HCT116 (cell line): ENCODE measurements at regions not wholly inside any gene's neighbourhood (a gene's known extent, or its start where the extent isn't known, plus 50 kb on each side); places are given as distances from the start of the nearest gene placed in this dataset.

ENCODE experiments used
- ATAC-seq: fragments of 200-7000 bp; cut with Tn5 transposase; 2 replicates; pipeline ENCODE4 v1.9.1; 2020; ENCODE audit warnings: mild to moderate bottlenecking, moderate library complexity
- BruUV-seq: library from RNA; stranded (reverse); fragments of 400-500 nt; replicated peaks from 2 replicates; lab custom pipeline; 2021; lab: Mats Ljungman, UMichigan
- CTCF ChIA-PET: fragments of 300-600 bp; sonication (Branson Sonifier 250); formaldehyde crosslinking; loops from one replicate; lab custom pipeline; 2021; ENCODE audit warnings: antibody characterized with exemption; lab: Charles Lee
- POLR2A ChIA-PET: fragments of 300-600, 350-600 bp; sonication (Branson Sonifier 250); formaldehyde crosslinking; loops from one replicate; lab custom pipeline; 2021; ENCODE audit warnings: antibody characterized with exemption; lab: Charles Lee
- RAD21 ChIA-PET, 2 experiments: fragments of 300-600 bp; sonication (Branson Sonifier 250); formaldehyde crosslinking; loops; one replicate each; lab custom pipeline; 2023; ENCODE audit warnings: low total read pairs in 2 of 2; ENCODE audit not compliant: uncharacterized antibody in 2 of 2, unreplicated experiment in 2 of 2, low non-redundant PET in 1 of 2; lab: Charles Lee
- DNase-seq: peaks from one replicate; pipeline ENCODE4 v3.0.0-alpha.2; 2010; ENCODE audit warnings: low read depth, low spot score
- H2AFZ ChIP-seq: fragments of 200-600 bp; shearing (Covaris generic), sonication (generic); 2 replicates; pipeline ENCODE4 v1.6.1; 2017; ENCODE audit warnings: low read depth, mixed run types, mixed read lengths, antibody characterized with exemption, low read length; ENCODE audit not compliant: poor library complexity, severe bottlenecking
- H3K27ac ChIP-seq: 2 replicates; pipeline ENCODE4 v1.5.1; 2012; ENCODE audit warnings: low read depth, low read length
- H3K27me3 ChIP-seq: fragments of 200-600 bp; sonication (generic); 2 replicates; pipeline ENCODE4 v1.6.1; 2016; ENCODE audit warnings: mixed run types, low read length, mixed read lengths; ENCODE audit not compliant: insufficient read depth
- H3K36me3 ChIP-seq, 2 experiments: fragments of 200-500 bp in 1 of 2; fragments of 200-600 bp in 1 of 2; sonication (Bioruptor generic) in 1 of 2; sonication (generic) in 1 of 2; 2 replicates each; pipeline versions ENCODE4 v1.5.1 to v1.6.1; 2014 to 2016; ENCODE audit warnings: low read length in 2 of 2, inconsistent platforms in 1 of 2, mixed read lengths in 1 of 2, mixed run types in 1 of 2; ENCODE audit not compliant: insufficient read depth in 2 of 2, control insufficient read depth in 1 of 2
- H3K4me1 ChIP-seq, 2 experiments: fragments of 200-600 bp in 1 of 2; sonication (generic) in 1 of 2; 2 replicates each; pipeline versions ENCODE4 v1.5.1 to v1.6.1; 2012 to 2017; ENCODE audit warnings: low read length in 2 of 2, inconsistent platforms in 1 of 2, mild to moderate bottlenecking in 1 of 2, mixed read lengths in 1 of 2, mixed run types in 1 of 2, moderate library complexity in 1 of 2; ENCODE audit not compliant: insufficient read depth in 2 of 2, control insufficient read depth in 1 of 2
- H3K4me2 ChIP-seq: fragments of 200-600 bp; sonication (generic); 2 replicates; pipeline ENCODE4 v1.6.1; 2017; ENCODE audit warnings: mixed run types, low read length, mixed read lengths
- H3K4me3 ChIP-seq, 2 experiments: fragments of 200-600 bp in 1 of 2; sonication (generic) in 1 of 2; replicated peaks in 1 of 2; 2 replicates each; pipeline ENCODE4 v1.5.1; 2011 to 2016; ENCODE audit warnings: low read length in 2 of 2, control low read depth in 1 of 2, low read depth in 1 of 2, mild to moderate bottlenecking in 1 of 2, mixed read lengths in 1 of 2, mixed run types in 1 of 2
- H3K79me2 ChIP-seq: fragments of 200-600 bp; sonication (generic); 2 replicates; pipeline ENCODE4 v1.6.1; 2017; ENCODE audit warnings: mild to moderate bottlenecking, mixed run types, low read length, moderate library complexity, mixed read lengths; ENCODE audit not compliant: insufficient read depth
- H3K9ac ChIP-seq: fragments of 200-600 bp; sonication (generic); 2 replicates; pipeline ENCODE4 v1.6.1; 2016; ENCODE audit warnings: low read length, mixed read lengths
- H3K9me2 ChIP-seq: fragments of 200-600 bp; sonication (generic), shearing (Covaris generic); 2 replicates; pipeline ENCODE4 v1.6.1; 2017; ENCODE audit warnings: mixed run types, mild to moderate bottlenecking, moderate library complexity; ENCODE audit not compliant: insufficient read depth
- H3K9me3 ChIP-seq, 2 experiments: fragments of 200-500 bp in 1 of 2; fragments of 200-600 bp in 1 of 2; sonication (Bioruptor generic) in 1 of 2; sonication (generic) in 1 of 2; 2 replicates each; pipeline ENCODE4 v1.6.1; 2014 to 2017; ENCODE audit warnings: low read length in 2 of 2, mixed read lengths in 2 of 2, inconsistent platforms in 1 of 2, low read depth in 1 of 2, mild to moderate bottlenecking in 1 of 2, mixed run types in 1 of 2, moderate library complexity in 1 of 2; ENCODE audit not compliant: control insufficient read depth in 1 of 2, insufficient read depth in 1 of 2
- H4K20me1 ChIP-seq: fragments of 200-600 bp; sonication (generic), shearing (Covaris generic); 2 replicates; pipeline ENCODE4 v1.6.1; 2017; ENCODE audit warnings: mixed run types, mild to moderate bottlenecking, moderate library complexity; ENCODE audit not compliant: insufficient read depth
- CBX3 ChIP-seq: IDR thresholded peaks from 2 replicates; pipeline ENCODE4 v1.6.1; 2012; ENCODE audit warnings: low read depth
- CEBPB ChIP-seq: IDR thresholded peaks from 2 replicates; pipeline ENCODE4 v1.6.1; 2012; ENCODE audit warnings: low read depth
- EGR1 ChIP-seq: IDR thresholded peaks from 2 replicates; pipeline ENCODE4 v1.6.1; 2012; ENCODE audit warnings: low read depth
- EZH2 ChIP-seq: fragments of 200-600 bp; sonication (generic); IDR thresholded peaks from 2 replicates; pipeline ENCODE4 v1.6.1; 2017; ENCODE audit warnings: antibody characterized with exemption, mixed run types
- EZH2phosphoT487 ChIP-seq: fragments of 200-600 bp; IDR thresholded peaks from 2 replicates; pipeline ENCODE4 v1.6.1; 2018; ENCODE audit warnings: antibody characterized with exemption, borderline replicate concordance
- FOSL1 ChIP-seq: IDR thresholded peaks from 2 replicates; pipeline ENCODE4 v1.6.1; 2012; ENCODE audit warnings: low read depth
- POLR2A ChIP-seq: IDR thresholded peaks from 2 replicates; pipeline ENCODE4 v1.7.0; 2011; ENCODE audit warnings: borderline replicate concordance; ENCODE audit not compliant: insufficient read depth, insufficient read length; ENCODE audit errors: extremely low read depth
- POLR2AphosphoS5 ChIP-seq: IDR thresholded peaks from 2 replicates; pipeline ENCODE4 v1.6.1; 2011; ENCODE audit warnings: mild to moderate bottlenecking, low read depth, low read length, moderate library complexity
- RAD21 ChIP-seq: IDR thresholded peaks from 2 replicates; pipeline ENCODE4 v1.6.1; 2012; ENCODE audit warnings: low read depth, mild to moderate bottlenecking
- SIN3A ChIP-seq: IDR thresholded peaks from 2 replicates; pipeline ENCODE4 v1.6.1; 2012; ENCODE audit warnings: low read depth
- SRF ChIP-seq: IDR thresholded peaks from 2 replicates; pipeline ENCODE4 v1.6.1; 2012; ENCODE audit warnings: low read depth
- TCF7L2 ChIP-seq: IDR thresholded peaks from 2 replicates; pipeline ENCODE4 v1.7.0; 2011; ENCODE audit warnings: borderline replicate concordance, inconsistent platforms; ENCODE audit not compliant: insufficient read depth, insufficient read length; ENCODE audit errors: extremely low read depth
- YY1 ChIP-seq: IDR thresholded peaks from 2 replicates; pipeline ENCODE4 v1.6.1; 2011; ENCODE audit warnings: low read length, low read depth, moderate library complexity, mild to moderate bottlenecking; ENCODE audit not compliant: insufficient replicate concordance; ENCODE audit errors: extremely low read depth
- ZNF274 ChIP-seq: fragments of 200-500 bp; sonication (Bioruptor generic); IDR thresholded peaks from 2 replicates; pipeline ENCODE4 v1.6.1; 2014; ENCODE audit warnings: mild to moderate bottlenecking, low read depth, low read length, inconsistent platforms
- intact Hi-C: fragments of 100-400 bp; cut with micrococcal nuclease; formaldehyde crosslinking; loops from 2 replicates; pipeline ENCODE4 v1.10.0; 2022
- TF ChIP-seq, protein P1 (sequence below): IDR thresholded peaks from 2 replicates; pipeline ENCODE4 v1.6.1; 2011; ENCODE audit warnings: mild to moderate bottlenecking, low read length, moderate library complexity; ENCODE audit not compliant: insufficient replicate concordance; ENCODE audit errors: extremely low read depth
- TF ChIP-seq, protein P2 (sequence below): IDR thresholded peaks from 2 replicates; pipeline ENCODE4 v1.6.1; 2012
- TF ChIP-seq, protein P3 (sequence below): IDR thresholded peaks from 2 replicates; pipeline ENCODE4 v1.6.1; 2012
- TF ChIP-seq, protein P4 (sequence below): IDR thresholded peaks from 2 replicates; pipeline ENCODE4 v1.6.1; 2012; ENCODE audit warnings: low read depth

DNA sequence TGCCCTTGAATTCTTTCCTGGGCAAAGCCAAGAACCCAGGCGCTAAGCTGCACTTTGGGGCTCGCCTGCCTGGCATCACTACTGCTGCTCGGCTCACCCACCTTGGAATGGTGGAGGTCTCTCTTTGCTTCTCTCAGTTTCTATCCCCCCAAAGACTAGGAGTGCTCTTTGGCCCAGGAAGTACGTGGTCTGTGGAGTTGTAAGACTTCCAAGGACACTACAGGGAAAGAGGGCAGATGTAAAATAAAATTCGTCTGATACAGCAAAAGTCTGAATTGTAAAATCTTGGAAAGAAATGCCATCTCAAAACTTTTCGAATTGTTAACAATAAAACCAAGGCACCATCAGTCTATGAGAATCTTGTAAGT, 52.5 kb upstream of the MAP1LC3B2 start:
- DNase-seq = no peak
- H2AFZ ChIP-seq = no peak overlapping the region
- H3K27ac ChIP-seq = peak overlapping the region; percentile 94
- ATAC-seq = no peak
- H3K4me3 ChIP-seq = peak overlapping the region; percentile 27 to 45
- H3K36me3 ChIP-seq = no peaks in the 10 kb centered on the region
- TF ChIP-seq, protein P1, sequence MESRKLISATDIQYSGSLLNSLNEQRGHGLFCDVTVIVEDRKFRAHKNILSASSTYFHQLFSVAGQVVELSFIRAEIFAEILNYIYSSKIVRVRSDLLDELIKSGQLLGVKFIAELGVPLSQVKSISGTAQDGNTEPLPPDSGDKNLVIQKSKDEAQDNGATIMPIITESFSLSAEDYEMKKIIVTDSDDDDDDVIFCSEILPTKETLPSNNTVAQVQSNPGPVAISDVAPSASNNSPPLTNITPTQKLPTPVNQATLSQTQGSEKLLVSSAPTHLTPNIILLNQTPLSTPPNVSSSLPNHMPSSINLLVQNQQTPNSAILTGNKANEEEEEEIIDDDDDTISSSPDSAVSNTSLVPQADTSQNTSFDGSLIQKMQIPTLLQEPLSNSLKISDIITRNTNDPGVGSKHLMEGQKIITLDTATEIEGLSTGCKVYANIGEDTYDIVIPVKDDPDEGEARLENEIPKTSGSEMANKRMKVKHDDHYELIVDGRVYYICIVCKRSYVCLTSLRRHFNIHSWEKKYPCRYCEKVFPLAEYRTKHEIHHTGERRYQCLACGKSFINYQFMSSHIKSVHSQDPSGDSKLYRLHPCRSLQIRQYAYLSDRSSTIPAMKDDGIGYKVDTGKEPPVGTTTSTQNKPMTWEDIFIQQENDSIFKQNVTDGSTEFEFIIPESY = no peak
- no peak for TF ChIP-seq YY1
- no peak for TF ChIP-seq POLR2AphosphoS5
- TF ChIP-seq ZNF274 = no peak
- no peak for TF ChIP-seq POLR2A
- no peak for TF ChIP-seq FOSL1
- TF ChIP-seq CEBPB = no peak
- TF ChIP-seq SIN3A = no peak
- TF ChIP-seq EZH2phosphoT487 = no peak
- TF ChIP-seq EZH2 = no peak
- no peak for TF ChIP-seq SRF
- no peak for TF ChIP-seq RAD21
- TF ChIP-seq, protein P2, sequence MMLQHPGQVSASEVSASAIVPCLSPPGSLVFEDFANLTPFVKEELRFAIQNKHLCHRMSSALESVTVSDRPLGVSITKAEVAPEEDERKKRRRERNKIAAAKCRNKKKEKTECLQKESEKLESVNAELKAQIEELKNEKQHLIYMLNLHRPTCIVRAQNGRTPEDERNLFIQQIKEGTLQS = no peak
- no peak for TF ChIP-seq CBX3
- no peak for TF ChIP-seq TCF7L2
- TF ChIP-seq, protein P3, sequence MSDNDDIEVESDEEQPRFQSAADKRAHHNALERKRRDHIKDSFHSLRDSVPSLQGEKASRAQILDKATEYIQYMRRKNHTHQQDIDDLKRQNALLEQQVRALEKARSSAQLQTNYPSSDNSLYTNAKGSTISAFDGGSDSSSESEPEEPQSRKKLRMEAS = no peak
- no peak for TF ChIP-seq EGR1
- TF ChIP-seq, protein P4, sequence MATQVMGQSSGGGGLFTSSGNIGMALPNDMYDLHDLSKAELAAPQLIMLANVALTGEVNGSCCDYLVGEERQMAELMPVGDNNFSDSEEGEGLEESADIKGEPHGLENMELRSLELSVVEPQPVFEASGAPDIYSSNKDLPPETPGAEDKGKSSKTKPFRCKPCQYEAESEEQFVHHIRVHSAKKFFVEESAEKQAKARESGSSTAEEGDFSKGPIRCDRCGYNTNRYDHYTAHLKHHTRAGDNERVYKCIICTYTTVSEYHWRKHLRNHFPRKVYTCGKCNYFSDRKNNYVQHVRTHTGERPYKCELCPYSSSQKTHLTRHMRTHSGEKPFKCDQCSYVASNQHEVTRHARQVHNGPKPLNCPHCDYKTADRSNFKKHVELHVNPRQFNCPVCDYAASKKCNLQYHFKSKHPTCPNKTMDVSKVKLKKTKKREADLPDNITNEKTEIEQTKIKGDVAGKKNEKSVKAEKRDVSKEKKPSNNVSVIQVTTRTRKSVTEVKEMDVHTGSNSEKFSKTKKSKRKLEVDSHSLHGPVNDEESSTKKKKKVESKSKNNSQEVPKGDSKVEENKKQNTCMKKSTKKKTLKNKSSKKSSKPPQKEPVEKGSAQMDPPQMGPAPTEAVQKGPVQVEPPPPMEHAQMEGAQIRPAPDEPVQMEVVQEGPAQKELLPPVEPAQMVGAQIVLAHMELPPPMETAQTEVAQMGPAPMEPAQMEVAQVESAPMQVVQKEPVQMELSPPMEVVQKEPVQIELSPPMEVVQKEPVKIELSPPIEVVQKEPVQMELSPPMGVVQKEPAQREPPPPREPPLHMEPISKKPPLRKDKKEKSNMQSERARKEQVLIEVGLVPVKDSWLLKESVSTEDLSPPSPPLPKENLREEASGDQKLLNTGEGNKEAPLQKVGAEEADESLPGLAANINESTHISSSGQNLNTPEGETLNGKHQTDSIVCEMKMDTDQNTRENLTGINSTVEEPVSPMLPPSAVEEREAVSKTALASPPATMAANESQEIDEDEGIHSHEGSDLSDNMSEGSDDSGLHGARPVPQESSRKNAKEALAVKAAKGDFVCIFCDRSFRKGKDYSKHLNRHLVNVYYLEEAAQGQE = no peak
- intact Hi-C loops = loop anchor here (2.0 kb wide), 1 partner anchor 14 kb away; no protein-coding TSS in a partner anchor
- H3K9me3 ChIP-seq = no peaks in the 10 kb centered on the region
- ChIA-PET CTCF (interaction anchor here (0.5 kb wide), 1 partner anchor 1573 kb away, joined by 3 read pairs; no protein-coding TSS in a partner anchor), RAD21 (interaction anchor here (0.6 to 0.7 kb wide), 4 partner anchors 27 to 92 kb away, joined by 3 to 4 read pairs (median 3); no protein-coding TSS in a partner anchor), POLR2A (interaction anchor here (0.7 to 4.9 kb wide), 28 partner anchors 9 to 375 kb away, joined by 3 to 66 read pairs (median 4); partner anchors contain the start of gene HRK)
- no peaks in the 10 kb centered on the region for H3K9me2 ChIP-seq
- peak overlapping the region; percentile 75 for H3K4me2 ChIP-seq
- no peaks in the 10 kb centered on the region for H4K20me1 ChIP-seq
- H3K9ac ChIP-seq = peak overlapping the region; percentile 81
- no peaks in the 10 kb centered on the region for H3K27me3 ChIP-seq
- H3K4me1 ChIP-seq = peaks cover 77 to 79% of the 10 kb centered on the region in 2 experiments
- H3K79me2 ChIP-seq = no peaks in the 10 kb centered on the region
- BruUV-seq = TSS peak; percentile 99
